SK-N-SH (cell line): ENCODE measurements at regions not wholly inside any gene's neighbourhood (a gene's known extent, or its start where the extent isn't known, plus 50 kb on each side); places are given as distances from the start of the nearest gene placed in this dataset.

Experiments
- CTCF ChIA-PET: fragments of 300-600, 350-600 bp; formaldehyde crosslinking; extraction: SDS; loops from one replicate; lab custom pipeline; 2021; lab: Yijun Ruan, JAX
- POLR2A ChIA-PET: fragments of 350-600 bp; sonication (Branson Sonifier 250); formaldehyde crosslinking; extraction: SDS; loops from one replicate; lab custom pipeline; 2020; ENCODE audit warnings: antibody characterized with exemption, inconsistent platforms; lab: Yijun Ruan, JAX
- DNase-seq: peaks from one replicate; pipeline ENCODE4 v3.0.0; 2012
- H2AFZ ChIP-seq: fragments of 200-600 bp; sonication (generic); 2 replicates; pipeline ENCODE4 v1.8.1; 2016; ENCODE audit warnings: antibody characterized with exemption, mild to moderate bottlenecking, low read depth
- H3F3A ChIP-seq: fragments of 200-600 bp; sonication (generic); replicated peaks from 2 replicates; pipeline ENCODE3; 2016; ENCODE audit warnings: antibody characterized with exemption, mild to moderate bottlenecking; ENCODE audit not compliant: insufficient read depth
- H3K27ac ChIP-seq, 2 experiments: fragments of 200-500 bp in 1 of 2; fragments of 200-600 bp in 1 of 2; sonication (Bioruptor generic) in 1 of 2; sonication (generic), shearing (Covaris generic) in 1 of 2; 2 replicates each; pipeline versions ENCODE4 v1.5.1 to v1.6.1; 2014 to 2016; ENCODE audit warnings: low read depth in 2 of 2, inconsistent platforms in 1 of 2, low read length in 1 of 2, mild to moderate bottlenecking in 1 of 2, mixed read lengths in 1 of 2
- H3K27me3 ChIP-seq: fragments of 200-600 bp; sonication (generic), shearing (Covaris generic); 2 replicates; pipeline ENCODE4 v1.6.1; 2016; ENCODE audit warnings: mixed run types; ENCODE audit not compliant: insufficient read depth
- H3K36me3 ChIP-seq, 2 experiments: fragments of 200-500 bp in 1 of 2; fragments of 200-600 bp in 1 of 2; sonication (Bioruptor generic) in 1 of 2; sonication (generic) in 1 of 2; replicated peaks in 1 of 2; 2 replicates each; pipeline versions ENCODE3 to v1.5.1; 2014 to 2016; ENCODE audit warnings: low read length in 1 of 2, mild to moderate bottlenecking in 1 of 2; ENCODE audit not compliant: insufficient read depth in 2 of 2, control insufficient read depth in 1 of 2
- H3K4me1 ChIP-seq, 2 experiments: fragments of 200-500 bp in 1 of 2; fragments of 200-600 bp in 1 of 2; sonication (Bioruptor generic) in 1 of 2; sonication (generic), shearing (Covaris generic) in 1 of 2; 2 replicates each; pipeline versions ENCODE4 v1.5.1 to v1.6.1; 2014 to 2016; ENCODE audit warnings: low read depth in 1 of 2, low read length in 1 of 2, mixed run types in 1 of 2; ENCODE audit not compliant: insufficient read depth in 2 of 2, control insufficient read depth in 1 of 2
- H3K4me2 ChIP-seq: fragments of 200-600 bp; sonication (generic), shearing (Covaris generic); 2 replicates; pipeline ENCODE4 v1.6.1; 2017; ENCODE audit warnings: mixed run types
- H3K4me3 ChIP-seq, 2 experiments: fragments of 200-500 bp in 1 of 2; fragments of 200-600 bp in 1 of 2; sonication (Bioruptor generic) in 1 of 2; sonication (generic), shearing (Covaris generic) in 1 of 2; 2 replicates each; pipeline versions ENCODE4 v1.5.1 to v1.8.1; 2014 to 2016; ENCODE audit warnings: low read depth in 2 of 2, inconsistent platforms in 1 of 2, low read length in 1 of 2, mild to moderate bottlenecking in 1 of 2, mixed read lengths in 1 of 2, moderate library complexity in 1 of 2
- H3K79me2 ChIP-seq: fragments of 200-600 bp; sonication (generic); 2 replicates; pipeline ENCODE4 v1.8.1; 2017; ENCODE audit warnings: mild to moderate bottlenecking; ENCODE audit not compliant: insufficient read depth
- H3K9ac ChIP-seq: fragments of 200-600 bp; sonication (generic); 2 replicates; pipeline ENCODE4 v1.6.1; 2017; ENCODE audit warnings: mixed run types
- H3K9me2 ChIP-seq: fragments of 200-600 bp; sonication (generic); 2 replicates; pipeline ENCODE4 v1.6.1; 2017; ENCODE audit warnings: mixed run types
- H3K9me3 ChIP-seq: fragments of 200-600 bp; sonication (generic); 2 replicates; pipeline ENCODE4 v1.6.1; 2017; ENCODE audit warnings: mixed run types, mild to moderate bottlenecking, moderate library complexity
- H4K20me1 ChIP-seq: fragments of 200-600 bp; sonication (generic); 2 replicates; pipeline ENCODE4 v1.6.1; 2017; ENCODE audit warnings: mild to moderate bottlenecking, mixed run types; ENCODE audit not compliant: insufficient read depth
- ELF1 ChIP-seq: IDR thresholded peaks from 2 replicates; pipeline ENCODE4 v1.4.0; 2012
- EP300 ChIP-seq, 2 experiments: IDR thresholded peaks; 2 replicates each; pipeline versions ENCODE4 v1.4.0 to v1.6.1; 2012; ENCODE audit warnings: borderline replicate concordance in 1 of 2, low read depth in 1 of 2, low read length in 1 of 2
- FOSL2 ChIP-seq: IDR thresholded peaks from 2 replicates; pipeline ENCODE4 v1.4.0; 2012; ENCODE audit warnings: low read depth, mild to moderate bottlenecking, moderate library complexity, borderline replicate concordance
- FOXM1 ChIP-seq: IDR thresholded peaks from 2 replicates; pipeline ENCODE4 v1.4.0; 2012; ENCODE audit warnings: low read depth, mild to moderate bottlenecking
- JUND ChIP-seq: IDR thresholded peaks from 2 replicates; pipeline ENCODE4 v1.4.0; 2012
- MEF2A ChIP-seq: IDR thresholded peaks from 2 replicates; pipeline ENCODE4 v1.4.0; 2012; ENCODE audit warnings: low read depth, borderline replicate concordance
- PBX3 ChIP-seq: IDR thresholded peaks from 2 replicates; pipeline ENCODE4; 2012
- POLR2AphosphoS5 ChIP-seq: IDR thresholded peaks from 2 replicates; pipeline ENCODE4 v1.6.1; 2012; ENCODE audit warnings: low read depth, low read length
- RFX5 ChIP-seq: IDR thresholded peaks from 2 replicates; pipeline ENCODE4 v1.6.1; 2012; ENCODE audit warnings: mild to moderate bottlenecking, improper control_type of control experiment, low read length
- RXRA ChIP-seq: IDR thresholded peaks from 2 replicates; pipeline ENCODE4 v1.4.0; 2012; ENCODE audit warnings: low read depth, mild to moderate bottlenecking, borderline replicate concordance
- SIN3A ChIP-seq: IDR thresholded peaks from 2 replicates; pipeline ENCODE4 v1.6.1; 2012; ENCODE audit warnings: low read depth, mild to moderate bottlenecking, low read length, moderate library complexity, borderline replicate concordance
- SMC3 ChIP-seq: IDR thresholded peaks from 2 replicates; pipeline ENCODE4 v1.6.1; 2012; ENCODE audit warnings: low read depth, low read length, improper control_type of control experiment
- TAF1 ChIP-seq: IDR thresholded peaks from 2 replicates; pipeline ENCODE4 v1.6.1; 2012; ENCODE audit warnings: low read depth, mild to moderate bottlenecking, low read length, moderate library complexity, borderline replicate concordance
- TCF12 ChIP-seq: IDR thresholded peaks from 2 replicates; pipeline ENCODE4 v1.4.0; 2012
- USF1 ChIP-seq: IDR thresholded peaks from 2 replicates; pipeline ENCODE4 v1.4.0; 2012; ENCODE audit warnings: low read depth, borderline replicate concordance
- YY1 ChIP-seq: IDR thresholded peaks from 2 replicates; pipeline ENCODE4 v1.4.0; 2012; ENCODE audit warnings: low read depth, mild to moderate bottlenecking
- WGBS: methylation state at CpG from one replicate; pipeline ENCODE4 v1.1.6; 2017; ENCODE audit warnings: low lambda C conversion rate; 5-methylcytosine and 5-hydroxymethylcytosine counted together

- Histone ChIP-seq H3K36me3 (no peaks in the 10 kb centered on the region), H3K4me3 (no peak overlapping the region), H2AFZ (no peak overlapping the region), H3K27me3 (no peaks in the 10 kb centered on the region), H4K20me1 (no peaks in the 10 kb centered on the region), H3F3A (no peaks in the 10 kb centered on the region), H3K9me2 (no peaks in the 10 kb centered on the region), H3K4me2 (no peak overlapping the region), H3K27ac (peak overlapping the region in 1 of 2 experiments; percentile 62; a peak in 2 of 4 replicates), H3K4me1 (peaks cover 0 to 2% of the 10 kb centered on the region in 2 experiments; a peak in 2 of 4 replicates), H3K9ac (no peak overlapping the region), H3K9me3 (no peaks in the 10 kb centered on the region), H3K79me2 (no peaks in the 10 kb centered on the region)
- CTCF ChIA-PET, result no interaction called here
- TF ChIP-seq SMC3 (no peak), RXRA (no peak), FOSL2 (no peak), SIN3A (no peak), ELF1 (no peak), YY1 (no peak), EP300 (IDR thresholded peaks at IDR 0.05; ENCODE audit: borderline replicate concordance in 1 of 2, low read depth in 1 of 2, low read length in 1 of 2) (no peak), POLR2AphosphoS5 (no peak), FOXM1 (no peak)
- no peak for DNase-seq
- 26% methylated on average over 1 of the region's 1 CpG for WGBS
- POLR2A ChIA-PET, result no interaction called here
These were observed 271.0 kb downstream of the ALG10B start for GRCh38 chr12:38587594-38587993.

DNA sequence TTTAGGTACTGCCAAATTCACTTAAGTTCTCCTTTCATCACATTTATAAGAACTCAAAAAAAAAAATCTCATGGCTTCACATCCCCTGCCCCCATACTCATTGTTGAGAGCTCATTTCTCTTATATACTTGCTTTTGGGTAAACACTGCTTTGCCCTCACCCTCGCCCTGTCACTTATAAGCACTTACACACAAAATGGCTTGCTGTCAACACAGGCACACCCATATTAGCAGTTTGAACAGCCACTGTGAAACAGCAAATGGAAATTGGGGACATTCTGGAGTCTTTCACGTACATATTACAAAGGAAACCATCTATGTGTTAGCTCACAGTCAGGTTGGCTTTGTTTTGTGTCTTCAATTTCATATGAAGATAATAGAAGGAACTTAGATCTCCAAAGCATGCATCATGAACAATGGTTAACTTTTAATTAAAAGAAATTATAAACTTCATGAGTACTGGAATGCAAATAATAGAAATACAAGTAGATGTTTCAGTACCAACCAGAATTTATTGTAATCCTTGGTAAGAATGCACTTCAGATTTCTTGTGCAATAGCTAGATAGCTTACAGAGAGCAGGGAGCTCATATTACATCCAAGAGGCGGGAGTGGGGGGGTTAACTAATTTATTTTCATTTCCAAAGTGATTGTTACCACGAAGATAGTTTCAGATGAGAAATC lies 272.2 kb downstream of the ALG10B start:
- Histone ChIP-seq H3K4me2 (no peak overlapping the region), H3K9me3 (no peaks in the 10 kb centered on the region), H3K36me3 (no peaks in the 10 kb centered on the region), H3K79me2 (no peaks in the 10 kb centered on the region), H3K27ac (no peak overlapping the region), H3K9ac (no peak overlapping the region), H3K4me3 (no peak overlapping the region), H2AFZ (no peak overlapping the region), H4K20me1 (no peaks in the 10 kb centered on the region), H3K4me1 (peaks cover 0 to 2% of the 10 kb centered on the region in 2 experiments; a peak in 2 of 4 replicates), H3F3A (no peaks in the 10 kb centered on the region), H3K27me3 (no peaks in the 10 kb centered on the region), H3K9me2 (no peaks in the 10 kb centered on the region)
- POLR2A ChIA-PET, result no interaction called here
- DNase-seq, result no peak
- no peak for TF ChIP-seq ELF1
- TF ChIP-seq JUND, result no peak
- no peak for TF ChIP-seq YY1
- TF ChIP-seq PBX3, result no peak
- TF ChIP-seq SIN3A, result no peak
- no peak for TF ChIP-seq USF1
- TF ChIP-seq RFX5, result no peak
- TF ChIP-seq RXRA, result no peak
- no peak for TF ChIP-seq TAF1
- no peak for TF ChIP-seq SMC3
- no peak for TF ChIP-seq MEF2A
- no peak for TF ChIP-seq TCF12
- CTCF ChIA-PET, result no interaction called here
- WGBS, result 13% methylated on average over 4 of the region's 4 CpGs
